ENCODE measurements at regions not wholly inside any gene's neighbourhood (a gene's known extent, or its start where the extent isn't known, plus 50 kb on each side); places are given as distances from the start of the nearest gene placed in this dataset.

- TF ChIP-seq CTCF (IDR thresholded peaks at IDR 0.05) (no peak), EZH2phosphoT487 (IDR thresholded peaks at IDR 0.05; ENCODE audit: borderline replicate concordance, low read depth) (no peak), MAX (IDR thresholded peaks at IDR 0.05; ENCODE audit: low read depth) (no peak), RAD21 (IDR thresholded peaks at IDR 0.05; ENCODE audit: low read length) (no peak)
- TF ChIP-seq, protein P1, sequence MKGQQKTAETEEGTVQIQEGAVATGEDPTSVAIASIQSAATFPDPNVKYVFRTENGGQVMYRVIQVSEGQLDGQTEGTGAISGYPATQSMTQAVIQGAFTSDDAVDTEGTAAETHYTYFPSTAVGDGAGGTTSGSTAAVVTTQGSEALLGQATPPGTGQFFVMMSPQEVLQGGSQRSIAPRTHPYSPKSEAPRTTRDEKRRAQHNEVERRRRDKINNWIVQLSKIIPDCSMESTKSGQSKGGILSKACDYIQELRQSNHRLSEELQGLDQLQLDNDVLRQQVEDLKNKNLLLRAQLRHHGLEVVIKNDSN (IDR thresholded peaks at IDR 0.05; ENCODE audit: borderline replicate concordance, low read depth): no peak
These were observed 751.8 kb downstream of the FGF9 start for GRCh38 chr13:22422712-22423111.

Measured in SK-N-SH (cell line).